ENCODE measurements at regions not wholly inside any gene's neighbourhood (a gene's known extent, or its start where the extent isn't known, plus 50 kb on each side); places are given as distances from the start of the nearest gene placed in this dataset.
"Not testable (repeated sequence)": the region's sequence is repeated elsewhere in the genome, so short reads cannot be mapped to it uniquely, and the experiment has no call there.

DNA sequence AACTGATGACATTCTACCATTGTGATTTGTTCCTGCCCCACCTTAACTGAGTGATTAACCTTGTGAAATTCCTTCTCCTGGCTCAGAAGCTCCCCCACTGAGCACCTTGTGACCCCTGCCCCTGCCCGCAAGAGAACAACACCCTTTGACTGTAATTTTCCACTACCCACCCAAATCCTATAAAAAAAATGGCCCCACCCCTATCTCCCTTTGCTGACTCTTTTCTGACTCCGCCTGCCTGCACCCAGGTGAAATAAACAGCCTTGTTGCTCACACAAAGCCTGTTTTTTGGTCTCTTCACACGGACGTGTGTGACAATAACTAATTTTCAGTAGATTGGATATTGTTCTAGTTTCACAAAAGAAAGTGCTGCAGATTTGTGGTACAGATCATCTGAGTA is 492.2 kb downstream of the RAPGEF2 start:
- not testable (repeated sequence) for TF ChIP-seq POLR2A (IDR thresholded peaks at IDR 0.05)
- TF ChIP-seq, protein P1, sequence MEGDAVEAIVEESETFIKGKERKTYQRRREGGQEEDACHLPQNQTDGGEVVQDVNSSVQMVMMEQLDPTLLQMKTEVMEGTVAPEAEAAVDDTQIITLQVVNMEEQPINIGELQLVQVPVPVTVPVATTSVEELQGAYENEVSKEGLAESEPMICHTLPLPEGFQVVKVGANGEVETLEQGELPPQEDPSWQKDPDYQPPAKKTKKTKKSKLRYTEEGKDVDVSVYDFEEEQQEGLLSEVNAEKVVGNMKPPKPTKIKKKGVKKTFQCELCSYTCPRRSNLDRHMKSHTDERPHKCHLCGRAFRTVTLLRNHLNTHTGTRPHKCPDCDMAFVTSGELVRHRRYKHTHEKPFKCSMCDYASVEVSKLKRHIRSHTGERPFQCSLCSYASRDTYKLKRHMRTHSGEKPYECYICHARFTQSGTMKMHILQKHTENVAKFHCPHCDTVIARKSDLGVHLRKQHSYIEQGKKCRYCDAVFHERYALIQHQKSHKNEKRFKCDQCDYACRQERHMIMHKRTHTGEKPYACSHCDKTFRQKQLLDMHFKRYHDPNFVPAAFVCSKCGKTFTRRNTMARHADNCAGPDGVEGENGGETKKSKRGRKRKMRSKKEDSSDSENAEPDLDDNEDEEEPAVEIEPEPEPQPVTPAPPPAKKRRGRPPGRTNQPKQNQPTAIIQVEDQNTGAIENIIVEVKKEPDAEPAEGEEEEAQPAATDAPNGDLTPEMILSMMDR (IDR thresholded peaks at IDR 0.05): not testable (repeated sequence)
